HG03095 (cell line): ENCODE measurements at regions not wholly inside any gene's neighbourhood (a gene's known extent, or its start where the extent isn't known, plus 50 kb on each side); places are given as distances from the start of the nearest gene placed in this dataset.
"Not testable (repeated sequence)": the region's sequence is repeated elsewhere in the genome, so short reads cannot be mapped to it uniquely, and the experiment has no call there.

Experiments
- ATAC-seq: cut with Tn5 transposase; IDR thresholded peaks from one replicate; pipeline ENCODE4 v1.9.1; 2021; ENCODE audit warnings: moderate library complexity; ENCODE audit not compliant: unreplicated experiment

- ATAC-seq = no peak
Observed at GRCh38 chr6:98384801-98385200, 449.6 kb upstream of the POU3F2 start.

- ATAC-seq = no peak
Observed at GRCh38 chr6:98395610-98396166, 438.7 kb upstream of the POU3F2 start.

GRCh38 chr6:98416027-98416426 lies 418.3 kb upstream of the POU3F2 start:
- no peak for ATAC-seq

- ATAC-seq = not testable (repeated sequence)
Observed at GRCh38 chr6:98416497-98417158, 417.7 kb upstream of the POU3F2 start.

GRCh38 chr6:98433325-98434056 lies 400.9 kb upstream of the POU3F2 start:
- ATAC-seq = peak; percentile 80

GRCh38 chr6:98443633-98444032 lies 390.7 kb upstream of the POU3F2 start:
- no peak for ATAC-seq

GRCh38 chr6:98452685-98453084 lies 381.7 kb upstream of the POU3F2 start:
- ATAC-seq = no peak

- ATAC-seq = no peak
Observed at GRCh38 chr6:98454809-98455322, 379.5 kb upstream of the POU3F2 start.

- no peak for ATAC-seq
Observed at GRCh38 chr6:98458708-98459107, 375.7 kb upstream of the POU3F2 start.

- no peak for ATAC-seq
Observed at GRCh38 chr6:98463038-98464000, 371.1 kb upstream of the POU3F2 start.

GRCh38 chr6:98467091-98467490 lies 367.3 kb upstream of the POU3F2 start:
- no peak for ATAC-seq

GRCh38 chr6:98467902-98468301 lies 366.5 kb upstream of the POU3F2 start:
- no peak for ATAC-seq

GRCh38 chr6:98469141-98469540 lies 365.2 kb upstream of the POU3F2 start:
- ATAC-seq = no peak

- ATAC-seq = no peak
Observed at GRCh38 chr6:98470821-98471220, 363.6 kb upstream of the POU3F2 start.

GRCh38 chr6:98471444-98471843 lies 362.9 kb upstream of the POU3F2 start:
- ATAC-seq = no peak

GRCh38 chr6:98477231-98477630 lies 357.1 kb upstream of the POU3F2 start:
- no peak for ATAC-seq

GRCh38 chr6:98484696-98485095 lies 349.7 kb upstream of the POU3F2 start:
- no peak for ATAC-seq

- ATAC-seq = no peak
Observed at GRCh38 chr6:98485593-98485992, 348.8 kb upstream of the POU3F2 start.

GRCh38 chr6:98486057-98486456 lies 348.3 kb upstream of the POU3F2 start:
- ATAC-seq = no peak

GRCh38 chr6:98487612-98488011 lies 346.8 kb upstream of the POU3F2 start:
- ATAC-seq = no peak
